GM06990 (cell line): ENCODE measurements at regions not wholly inside any gene's neighbourhood (a gene's known extent, or its start where the extent isn't known, plus 50 kb on each side); places are given as distances from the start of the nearest gene placed in this dataset.

Experiments
- DNase-seq: peaks from one replicate; pipeline ENCODE4 v3.0.0-alpha.2; 2011; ENCODE audit not compliant: insufficient read length; ENCODE audit errors: extremely low read depth
- H3K27me3 ChIP-seq: replicated peaks from 2 replicates; pipeline ENCODE4 v1.6.0; 2011; ENCODE audit warnings: low read length; ENCODE audit not compliant: control insufficient read depth, insufficient read depth
- H3K36me3 ChIP-seq: 2 replicates; pipeline ENCODE4 v1.5.1; 2011; ENCODE audit warnings: low read length; ENCODE audit not compliant: control insufficient read depth, insufficient read depth
- H3K4me3 ChIP-seq: replicated peaks from 2 replicates; pipeline ENCODE4 v1.5.1; 2011; ENCODE audit warnings: low read depth, mild to moderate bottlenecking, control low read depth, low read length
- CTCF ChIP-seq: IDR thresholded peaks from 2 replicates; pipeline ENCODE4 v1.5.1; 2011; ENCODE audit warnings: low read length, control low read depth, mild to moderate bottlenecking, inconsistent platforms; ENCODE audit not compliant: insufficient read depth, poor library complexity, severe bottlenecking

GRCh38 chr1:30166174-30166573 lies 557.2 kb downstream of the MATN1 start:
- no peak for DNase-seq
- no peaks in the 10 kb centered on the region; the same call in 1 of the 2 replicates for H3K27me3 ChIP-seq
- no peaks in the 10 kb centered on the region for H3K36me3 ChIP-seq
- H3K4me3 ChIP-seq, result no peak overlapping the region
- TF ChIP-seq CTCF, result no peak

GRCh38 chr1:30165116-30165515 lies 558.3 kb downstream of the MATN1 start:
- no peak overlapping the region for H3K4me3 ChIP-seq
- no peaks in the 10 kb centered on the region; the same call in 1 of the 2 replicates for H3K27me3 ChIP-seq
- H3K36me3 ChIP-seq, result no peaks in the 10 kb centered on the region
- no peak for TF ChIP-seq CTCF
- no peak for DNase-seq

- Histone ChIP-seq H3K4me3 (no peak overlapping the region), H3K36me3 (no peaks in the 10 kb centered on the region), H3K27me3 (no peaks in the 10 kb centered on the region; the same call in 1 of the 2 replicates)
- no peak for TF ChIP-seq CTCF
- no peak for DNase-seq
Measured at GRCh38 chr1:30164693-30165092, 558.7 kb downstream of the MATN1 start.

GRCh38 chr1:30162565-30162964 lies 560.8 kb downstream of the MATN1 start:
- no peak for DNase-seq

GRCh38 chr1:30161953-30162352 lies 561.4 kb downstream of the MATN1 start:
- no peaks in the 10 kb centered on the region; the same call in 1 of the 2 replicates for H3K27me3 ChIP-seq
- TF ChIP-seq CTCF, result no peak
- no peak for DNase-seq
- H3K36me3 ChIP-seq, result no peaks in the 10 kb centered on the region
- H3K4me3 ChIP-seq, result no peak overlapping the region

More at GRCh38 chr1:30162565-30162964, 560.8 kb downstream of the MATN1 start:
- TF ChIP-seq CTCF, result no peak
- no peak overlapping the region for H3K4me3 ChIP-seq
- no peaks in the 10 kb centered on the region for H3K36me3 ChIP-seq
- no peaks in the 10 kb centered on the region; the same call in 1 of the 2 replicates for H3K27me3 ChIP-seq
